Lung (tissue), 11 donors: ENCODE measurements at regions not wholly inside any gene's neighbourhood (a gene's known extent, or its start where the extent isn't known, plus 50 kb on each side); places are given as distances from the start of the nearest gene placed in this dataset.

Experiments used
- ATAC-seq: fragments of 200-7000 bp; cut with Tn5 transposase; one replicate; pipeline ENCODE4 v1.9.1; 2020; ENCODE audit warnings: moderate number of reproducible peaks; ENCODE audit not compliant: insufficient read depth, low FRiP score
- DNase-seq, 3 donors: peaks; one replicate each; pipeline ENCODE4 v3.0.0-alpha.2; 2013 to 2017
- H3K27ac ChIP-seq, 2 donors: one replicate each; pipeline ENCODE4 v1.5.1; 2013; ENCODE audit warnings: mild to moderate bottlenecking in 2 of 2, moderate library complexity in 2 of 2, control low read depth in 1 of 2, inconsistent platforms in 1 of 2, low read depth in 1 of 2, low read length in 1 of 2
- H3K27me3 ChIP-seq, 3 donors: one replicate each; pipeline ENCODE4 v1.5.1; 2013; ENCODE audit warnings: low read length in 2 of 3; ENCODE audit not compliant: control insufficient read depth in 3 of 3, insufficient read depth in 3 of 3
- H3K36me3 ChIP-seq, 4 donors: one replicate each; pipeline ENCODE4 v1.5.1; 2013; ENCODE audit warnings: low read length in 4 of 4, mild to moderate bottlenecking in 1 of 4, moderate library complexity in 1 of 4; ENCODE audit not compliant: control insufficient read depth in 4 of 4, insufficient read depth in 4 of 4
- H3K4me1 ChIP-seq, 5 donors: one replicate each; pipeline ENCODE4 v1.5.1; 2013; ENCODE audit warnings: low read length in 5 of 5, mild to moderate bottlenecking in 2 of 5, moderate library complexity in 1 of 5; ENCODE audit not compliant: control insufficient read depth in 5 of 5, insufficient read depth in 5 of 5
- H3K4me3 ChIP-seq: one replicate; pipeline ENCODE4 v1.5.1; 2013; ENCODE audit warnings: mild to moderate bottlenecking, control low read depth, moderate library complexity
- H3K9ac ChIP-seq, 2 donors: one replicate each; pipeline ENCODE4 v1.5.1; 2013; ENCODE audit warnings: low read length in 2 of 2, control low read depth in 1 of 2; ENCODE audit not compliant: insufficient read depth in 1 of 2
- H3K9me3 ChIP-seq, 4 donors: one replicate each; pipeline ENCODE4 v1.5.1; 2013; ENCODE audit warnings: low read length in 3 of 4, mild to moderate bottlenecking in 1 of 4, moderate library complexity in 1 of 4; ENCODE audit not compliant: control insufficient read depth in 4 of 4, insufficient read depth in 3 of 4
- CTCF ChIP-seq: IDR thresholded peaks from 2 replicates; pipeline ENCODE4 v1.5.1; 2012; ENCODE audit warnings: mild to moderate bottlenecking; ENCODE audit errors: control extremely low read depth, extremely low read depth
- WGBS, 2 donors: extraction: QIAGEN DNeasy Blood & Tissue Kit; methylation state at CpG; one replicate each; pipeline ENCODE4 v1.1.7; 2013; 5-methylcytosine and 5-hydroxymethylcytosine counted together
- donor health status: control.
- donor health status: control.
- donor health status: Bipolar disorder and iron deficiency.
- donor health status: healthy.
- donor health status: DM: yes; HTN: yes; CAD: no.

- Histone ChIP-seq H3K36me3 (no peaks in the 10 kb centered on the region), H3K4me3 (no peak overlapping the region), H3K9me3 (no peaks in the 10 kb centered on the region), H3K27ac (no peak overlapping the region), H3K27me3 (no peaks in the 10 kb centered on the region), H3K4me1 (no peaks in the 10 kb centered on the region), H3K9ac (no peak overlapping the region)
- WGBS, 2 donors, result 51 to 56% methylated on average over 2 of the region's 2 CpGs
- ATAC-seq (no peak), DNase-seq (no peak)
- no peak for TF ChIP-seq CTCF
These were observed 549.7 kb upstream of the PLXNA2 start for GRCh38 chr1:208793861-208794345.

GRCh38 chr1:208799186-208799585 is 555.0 kb upstream of the PLXNA2 start:
- H3K27me3 ChIP-seq, result no peaks in the 10 kb centered on the region
- H3K9ac ChIP-seq, result no peak overlapping the region
- H3K4me3 ChIP-seq, result no peak overlapping the region
- no peak for DNase-seq
- no peaks in the 10 kb centered on the region for H3K4me1 ChIP-seq
- no peaks in the 10 kb centered on the region for H3K9me3 ChIP-seq
- no peak for ATAC-seq
- WGBS, 2 donors, result 85 to 97% methylated on average over 1 of the region's 1 CpG
- no peak overlapping the region for H3K27ac ChIP-seq
- TF ChIP-seq CTCF, result no peak
- no peaks in the 10 kb centered on the region for H3K36me3 ChIP-seq

- H3K4me3 ChIP-seq, result no peak overlapping the region
- no peak for TF ChIP-seq CTCF
- H3K9ac ChIP-seq, result no peak overlapping the region
- DNase-seq (peak in 2 of 3 donors; percentile 13 to 59), ATAC-seq (peak; percentile 41)
- WGBS, 2 donors, result 52 to 74% methylated on average over 9 of the region's 9 CpGs
- H3K27me3 ChIP-seq, result no peaks in the 10 kb centered on the region
- no peaks in the 10 kb centered on the region for H3K4me1 ChIP-seq
- no peaks in the 10 kb centered on the region for H3K36me3 ChIP-seq
- H3K27ac ChIP-seq, result no peak overlapping the region
- H3K9me3 ChIP-seq, result no peaks in the 10 kb centered on the region
These were observed 559.0 kb upstream of the PLXNA2 start for GRCh38 chr1:208803011-208803811.
